H1 (cell line): ENCODE measurements at regions not wholly inside any gene's neighbourhood (a gene's known extent, or its start where the extent isn't known, plus 50 kb on each side); places are given as distances from the start of the nearest gene placed in this dataset.

Experiments used
- CTCF ChIP-seq, 3 experiments: IDR thresholded peaks; 1 replicate in 2 of 3; 2 replicates in 1 of 3; pipeline versions ENCODE4 v1.5.1 to v1.6.1; 2011; ENCODE audit warnings: low read length in 3 of 3, mild to moderate bottlenecking in 3 of 3, inconsistent platforms in 2 of 3, low read depth in 1 of 3, moderate library complexity in 1 of 3; ENCODE audit not compliant: insufficient read depth in 1 of 3; ENCODE audit errors: control extremely low read depth in 1 of 3
- EP300 ChIP-seq, 2 experiments: IDR thresholded peaks; 1 replicate in 1 of 2; 2 replicates in 1 of 2; pipeline ENCODE4 v1.6.1; 2011 to 2012; ENCODE audit warnings: low read depth in 2 of 2, low read length in 2 of 2, mild to moderate bottlenecking in 2 of 2, borderline replicate concordance in 1 of 2, inconsistent platforms in 1 of 2, moderate library complexity in 1 of 2
- RXRA ChIP-seq: IDR thresholded peaks from 2 replicates; pipeline ENCODE4 v1.6.1; 2011; ENCODE audit warnings: low read depth, mild to moderate bottlenecking, low read length, moderate library complexity; ENCODE audit not compliant: insufficient read depth
- USF2 ChIP-seq: IDR thresholded peaks from 2 replicates; pipeline ENCODE4 v1.6.1; 2011; ENCODE audit warnings: low read length, improper control_type of control experiment

- TF ChIP-seq USF2 (no peak), EP300 (IDR thresholded peaks at IDR 0.05; ENCODE audit: borderline replicate concordance in 1 of 2, low read depth in 2 of 2, low read length in 2 of 2) (no peak), CTCF (IDR thresholded peaks at IDR 0.05; ENCODE audit: control extremely low read depth in 1 of 3, insufficient read depth in 1 of 3, low read depth in 1 of 3, low read length in 3 of 3) (no peak), RXRA (no peak)
Measured at GRCh38 chr5:116686438-116686837, 111.8 kb upstream of the SEMA6A start.
